ENCODE measurements at regions not wholly inside any gene's neighbourhood (a gene's known extent, or its start where the extent isn't known, plus 50 kb on each side); places are given as distances from the start of the nearest gene placed in this dataset.

GRCh38 chr16:7090628-7091115 is 242.0 kb upstream of the RBFOX1 start:
- DNase-seq: no peak

- DNase-seq: no peak
Observed at GRCh38 chr16:7089751-7090150, 242.9 kb upstream of the RBFOX1 start.

DNA sequence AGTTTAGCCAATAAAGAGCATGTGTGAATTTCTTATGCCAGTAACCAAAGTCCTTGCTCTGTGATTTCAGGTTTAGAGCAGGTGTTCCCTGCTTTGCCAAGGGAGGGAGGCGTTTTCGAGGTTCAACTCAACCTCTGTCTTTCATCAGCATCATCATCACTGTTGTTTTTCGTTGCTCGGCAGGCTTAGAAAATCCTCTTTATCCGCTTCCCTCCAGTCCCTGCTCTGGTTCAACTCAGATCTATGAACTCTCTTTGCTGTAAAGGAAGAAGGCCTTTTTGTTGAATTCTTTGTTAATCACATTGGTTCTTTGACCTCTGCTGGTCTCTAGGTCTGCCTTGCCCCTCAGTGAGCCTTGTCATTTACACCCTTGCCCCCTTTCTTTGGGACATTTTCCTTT is 243.9 kb upstream of the RBFOX1 start:
- no peak for DNase-seq

GRCh38 chr16:7086822-7087616 is 245.6 kb upstream of the RBFOX1 start:
- DNase-seq: no peak

DNA sequence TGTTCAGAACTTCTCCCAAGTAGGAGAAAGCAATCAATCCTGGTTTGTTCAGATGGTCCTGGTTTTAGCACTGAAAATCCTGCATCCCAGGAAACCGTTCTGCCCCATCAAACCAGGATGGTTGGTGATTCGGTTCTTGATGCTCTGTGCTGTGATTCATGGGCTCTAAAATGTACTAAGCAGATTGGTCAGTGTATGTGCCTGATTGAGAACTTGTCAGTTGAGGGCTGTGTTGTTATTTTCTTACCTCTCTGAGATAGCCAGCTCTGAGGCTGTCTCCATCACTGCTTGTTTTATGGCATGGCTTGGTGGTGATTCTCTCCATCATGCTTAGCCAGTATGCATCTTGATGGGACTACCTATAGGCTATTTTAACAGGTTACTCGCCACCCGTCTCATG is 246.9 kb upstream of the RBFOX1 start:
- DNase-seq: no peak

GRCh38 chr16:7083096-7083495 is 249.5 kb upstream of the RBFOX1 start:
- no peak for DNase-seq

DNA sequence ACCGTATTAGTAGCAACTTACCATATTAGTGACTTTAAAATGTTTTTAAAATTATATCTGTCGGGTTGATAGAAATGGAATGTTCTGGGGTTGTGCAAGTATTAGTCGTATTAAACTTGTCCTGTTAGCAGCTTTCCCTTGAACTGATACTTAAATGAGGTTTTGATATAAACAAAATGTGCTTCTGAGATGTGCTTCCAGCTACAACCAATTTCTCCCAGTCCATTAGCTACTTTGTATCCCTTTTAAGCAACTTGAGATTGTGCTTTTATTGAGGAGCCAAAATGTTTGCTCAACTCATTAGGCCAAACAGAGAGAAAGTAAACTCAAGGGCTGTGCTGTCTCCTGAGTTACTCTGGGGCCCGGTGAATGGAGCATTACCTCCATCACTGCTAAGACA is 255.0 kb upstream of the RBFOX1 start:
- DNase-seq: no peak

GRCh38 chr16:7074715-7075114 is 257.9 kb upstream of the RBFOX1 start:
- no peak for DNase-seq

- DNase-seq: no peak
Observed at GRCh38 chr16:7057458-7057857, 275.2 kb upstream of the RBFOX1 start.

GRCh38 chr16:7055443-7055842 is 277.2 kb upstream of the RBFOX1 start:
- no peak for DNase-seq

DNA sequence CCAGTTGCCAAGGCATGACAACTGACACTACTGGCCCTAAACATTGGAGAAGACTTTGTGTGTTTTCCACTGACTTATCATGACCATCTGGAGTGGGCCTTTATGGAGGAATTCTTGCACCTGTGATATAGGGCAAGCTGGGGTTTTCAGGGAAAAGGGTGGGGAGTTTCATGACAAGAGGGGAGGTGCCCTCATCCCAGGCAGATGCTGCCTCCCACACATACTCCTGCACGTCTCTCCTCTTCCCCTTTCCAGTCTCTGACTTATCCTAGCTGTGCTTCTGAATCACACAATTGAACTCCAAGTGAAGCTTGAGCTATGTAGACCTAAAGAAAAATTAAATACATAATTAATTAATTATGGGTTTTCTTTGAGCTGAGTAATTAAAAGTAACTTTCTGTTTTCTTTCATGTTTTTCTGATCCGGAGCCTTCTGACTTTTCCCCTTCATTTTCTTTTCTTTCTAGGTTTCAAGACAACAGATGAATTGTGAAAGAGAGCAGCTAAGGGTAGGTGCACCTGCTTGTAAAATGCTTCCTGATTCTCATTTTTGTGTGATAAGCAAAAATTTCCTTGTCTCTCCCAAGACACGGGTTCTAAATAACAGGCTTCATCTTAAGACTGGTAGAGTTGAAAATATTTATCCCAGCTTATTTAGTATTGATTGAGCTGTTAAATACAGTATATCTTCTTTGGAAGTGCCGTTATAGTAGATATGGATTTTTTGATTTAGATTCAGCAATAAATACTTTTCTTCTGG is 280.9 kb upstream of the RBFOX1 start:
- DNase-seq: no peak

GRCh38 chr16:7044331-7044730 is 288.3 kb upstream of the RBFOX1 start:
- no peak for DNase-seq

DNA sequence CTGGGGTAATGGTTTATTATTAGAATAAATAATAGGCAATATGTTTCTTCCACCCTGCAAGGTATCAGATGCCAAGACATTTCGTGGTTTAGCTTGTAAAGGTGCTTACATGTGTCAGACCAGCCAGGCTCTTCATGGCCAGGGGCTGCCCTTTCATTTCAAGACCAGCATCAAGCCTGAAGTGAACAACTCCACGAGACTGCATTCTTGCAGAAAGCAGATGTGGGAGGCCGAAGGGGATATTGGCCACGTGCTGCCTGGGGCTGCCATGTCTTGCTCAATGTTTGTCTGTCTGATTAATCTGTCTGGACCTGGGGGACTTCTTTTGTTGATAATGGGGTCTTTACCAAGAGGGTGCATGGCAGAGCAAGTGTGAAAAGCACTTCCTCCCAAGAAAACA is 294.2 kb upstream of the RBFOX1 start:
- DNase-seq: no peak

- no peak for DNase-seq
Observed at GRCh38 chr16:7037495-7037894, 295.1 kb upstream of the RBFOX1 start.

GRCh38 chr16:7031031-7031430 is 301.6 kb upstream of the RBFOX1 start:
- no peak for DNase-seq

- DNase-seq: no peak
Observed at GRCh38 chr16:7027401-7027800, 305.2 kb upstream of the RBFOX1 start.

- DNase-seq: no peak
Observed at GRCh38 chr16:7026639-7027038, 306.0 kb upstream of the RBFOX1 start.

DNA sequence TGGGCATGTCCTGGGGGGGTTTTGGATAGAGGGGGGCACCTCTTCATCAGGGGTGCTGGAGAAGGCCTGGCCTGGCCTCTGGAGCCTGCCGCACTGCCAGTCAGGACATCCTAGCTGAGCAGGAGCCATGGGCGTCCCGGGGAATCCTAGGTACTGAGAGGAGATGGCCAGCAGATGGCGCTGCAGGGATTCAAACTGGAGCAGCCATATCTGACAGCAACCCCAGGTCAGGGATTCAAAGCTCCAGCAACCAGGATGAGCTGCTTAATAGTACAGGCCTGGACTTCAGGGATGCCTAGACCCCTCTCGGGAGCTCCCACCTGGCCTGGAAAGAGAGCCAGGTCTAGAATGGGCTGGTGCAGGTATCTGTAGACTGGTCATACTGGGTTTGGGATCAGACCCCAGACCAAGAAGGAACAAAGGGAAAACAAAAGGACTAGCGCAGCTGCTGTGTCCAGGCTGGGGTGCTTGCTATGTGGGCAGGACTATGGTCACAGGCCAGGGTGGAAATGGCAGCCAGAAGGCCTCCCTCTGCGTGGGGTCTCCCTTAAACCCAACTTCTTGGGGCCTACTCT is 306.9 kb upstream of the RBFOX1 start:
- peak in 1 of 2 donors; percentile 1 for DNase-seq

DNA sequence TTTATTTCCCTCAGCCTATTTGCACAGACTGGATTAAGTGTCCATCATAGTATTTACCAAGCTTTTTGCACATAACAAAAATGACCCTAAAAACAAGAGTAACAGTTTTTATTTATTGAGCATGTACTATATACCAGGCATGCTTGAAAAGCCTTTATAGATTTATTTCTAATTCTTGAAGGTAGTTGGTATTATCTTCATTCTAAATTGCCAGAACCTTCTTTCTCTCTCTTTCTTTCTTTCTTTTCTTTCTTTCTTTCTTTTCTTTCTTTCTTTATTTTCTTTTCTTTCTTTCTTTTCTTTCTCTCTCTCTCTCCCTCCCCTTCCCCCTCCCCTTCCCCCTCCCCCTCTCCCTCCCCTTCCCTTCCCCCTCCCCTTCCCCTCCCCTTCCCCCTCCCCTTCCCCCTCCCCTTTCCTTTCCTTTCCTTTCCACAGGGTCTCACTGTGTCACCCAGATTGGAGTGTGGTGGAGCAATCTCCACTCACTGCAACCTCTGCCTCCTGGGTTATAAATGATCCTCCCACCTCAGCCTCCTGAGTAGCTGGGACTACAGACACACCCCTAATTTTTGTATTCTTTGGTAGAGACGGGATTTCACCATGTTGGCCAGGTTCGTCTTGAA is 310.9 kb upstream of the RBFOX1 start:
- no peak for DNase-seq

DNA sequence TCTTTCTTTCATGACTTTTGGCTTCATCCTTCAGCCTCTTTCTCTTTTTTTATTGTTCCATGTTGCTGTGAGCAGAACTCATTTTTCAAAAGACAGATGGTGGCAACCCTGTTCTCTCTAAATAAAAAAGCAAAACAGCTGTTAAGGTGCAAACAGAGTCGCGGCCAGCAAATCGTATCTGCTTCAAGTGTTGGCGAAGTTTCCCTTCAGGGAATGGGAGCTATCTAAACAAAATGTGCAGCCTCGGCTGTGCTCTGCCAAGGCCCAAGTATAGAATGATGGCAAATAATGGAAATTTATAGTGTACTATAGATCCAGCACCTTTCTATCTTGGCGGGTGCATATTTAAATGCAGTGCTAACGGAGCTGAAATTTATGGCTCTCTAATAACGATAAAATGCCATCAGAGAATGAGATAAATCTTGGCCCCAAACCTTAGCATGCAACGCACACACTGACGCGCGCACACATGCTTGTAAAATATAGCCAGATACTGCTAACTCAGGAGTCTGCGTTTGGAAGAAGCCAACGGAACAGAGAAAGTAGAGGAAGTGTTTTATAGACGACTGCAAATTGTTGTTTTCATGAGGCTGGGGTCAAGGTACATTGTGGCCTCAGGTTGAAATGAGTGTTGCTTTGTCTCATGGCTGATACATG is 315.5 kb upstream of the RBFOX1 start:
- no peak for DNase-seq

DNA sequence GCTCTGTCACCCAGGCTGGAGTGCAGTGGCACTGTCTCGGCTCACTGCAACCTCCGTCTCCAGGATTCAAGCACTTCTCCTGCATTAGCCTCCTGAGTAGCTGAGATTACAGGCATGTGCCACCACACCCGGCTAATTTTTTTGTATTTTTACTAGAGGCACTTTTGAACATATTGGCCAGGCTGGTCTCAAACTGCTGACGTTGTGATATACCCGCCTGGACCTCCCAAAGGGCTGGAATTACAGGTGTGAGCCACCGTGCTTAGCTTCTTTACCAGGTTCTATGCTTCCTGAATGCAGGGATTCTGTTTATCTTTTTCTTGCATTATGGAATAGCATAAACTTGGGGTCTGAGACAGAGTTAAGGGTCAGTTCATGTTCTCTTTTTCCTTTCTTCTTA is 317.9 kb upstream of the RBFOX1 start:
- DNase-seq: no peak

DNA sequence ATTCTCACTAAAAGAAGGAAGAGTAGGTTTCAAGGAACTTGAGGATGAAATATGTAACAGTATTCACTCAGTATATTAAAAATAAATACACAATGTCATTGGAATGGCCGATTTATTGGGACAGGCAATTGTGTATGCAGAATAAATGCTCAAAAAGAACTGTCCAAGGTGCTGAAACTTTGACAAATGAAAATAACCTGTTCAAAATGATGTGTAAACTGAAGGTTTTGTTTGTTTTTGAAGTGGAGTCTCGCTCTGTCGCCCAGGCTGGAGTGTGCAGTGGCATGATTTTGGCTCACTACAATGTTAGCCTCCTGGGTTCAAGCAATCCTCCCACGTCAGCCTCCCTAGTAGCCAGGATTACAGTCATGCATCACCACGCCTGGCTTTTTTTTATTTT is 318.7 kb upstream of the RBFOX1 start:
- no peak for DNase-seq

GRCh38 chr16:7004266-7004665 is 328.4 kb upstream of the RBFOX1 start:
- DNase-seq: no peak

Data from bone marrow (tissue), 2 donors.